NCI-H2107 treated with DMSO at 0.1 percent for 48 hours (cell line): ENCODE measurements at regions not wholly inside any gene's neighbourhood (a gene's known extent, or its start where the extent isn't known, plus 50 kb on each side); places are given as distances from the start of the nearest gene placed in this dataset.

Experiments
- DNase-seq: peaks from one replicate; lab custom pipeline; 2025; ENCODE audit not compliant: unreplicated experiment; lab: John Stamatoyannopoulos, UW

GRCh38 chr20:50387218-50387995 is 122.8 kb upstream of the PTPN1 start:
- DNase-seq, result no peak

- DNase-seq, result no peak
Observed at GRCh38 chr20:50387996-50388332, 122.2 kb upstream of the PTPN1 start.

GRCh38 chr20:50388733-50389437 is 121.3 kb upstream of the PTPN1 start:
- no peak for DNase-seq

GRCh38 chr20:50389438-50389807 is 120.8 kb upstream of the PTPN1 start:
- no peak for DNase-seq

- no peak for DNase-seq
Observed at GRCh38 chr20:50389808-50390684, 120.1 kb upstream of the PTPN1 start.

- no peak for DNase-seq
Observed at GRCh38 chr20:50390685-50391443, 119.3 kb upstream of the PTPN1 start.

- DNase-seq, result no peak
Observed at GRCh38 chr20:50391444-50392137, 118.6 kb upstream of the PTPN1 start.

- DNase-seq, result no peak
Observed at GRCh38 chr20:50392138-50392866, 117.9 kb upstream of the PTPN1 start.

- DNase-seq, result no peak
Observed at GRCh38 chr20:50393242-50393641, 116.9 kb upstream of the PTPN1 start.

GRCh38 chr20:50393990-50394561 is 116.1 kb upstream of the PTPN1 start:
- DNase-seq, result no peak

GRCh38 chr20:50394569-50394968 is 115.6 kb upstream of the PTPN1 start:
- no peak for DNase-seq

GRCh38 chr20:50395251-50395729 is 114.9 kb upstream of the PTPN1 start:
- no peak for DNase-seq

- DNase-seq, result no peak
Observed at GRCh38 chr20:50395914-50396488, 114.2 kb upstream of the PTPN1 start.

- no peak for DNase-seq
Observed at GRCh38 chr20:50396623-50397022, 113.6 kb upstream of the PTPN1 start.

- DNase-seq, result no peak
Observed at GRCh38 chr20:50397058-50397457, 113.1 kb upstream of the PTPN1 start.

GRCh38 chr20:50398064-50398463 is 112.1 kb upstream of the PTPN1 start:
- DNase-seq, result no peak

GRCh38 chr20:50398471-50398820 is 111.7 kb upstream of the PTPN1 start:
- no peak for DNase-seq

- no peak for DNase-seq
Observed at GRCh38 chr20:50398821-50399554, 111.2 kb upstream of the PTPN1 start.
